ENCODE measurements at regions not wholly inside any gene's neighbourhood (a gene's known extent, or its start where the extent isn't known, plus 50 kb on each side); places are given as distances from the start of the nearest gene placed in this dataset.

DNA sequence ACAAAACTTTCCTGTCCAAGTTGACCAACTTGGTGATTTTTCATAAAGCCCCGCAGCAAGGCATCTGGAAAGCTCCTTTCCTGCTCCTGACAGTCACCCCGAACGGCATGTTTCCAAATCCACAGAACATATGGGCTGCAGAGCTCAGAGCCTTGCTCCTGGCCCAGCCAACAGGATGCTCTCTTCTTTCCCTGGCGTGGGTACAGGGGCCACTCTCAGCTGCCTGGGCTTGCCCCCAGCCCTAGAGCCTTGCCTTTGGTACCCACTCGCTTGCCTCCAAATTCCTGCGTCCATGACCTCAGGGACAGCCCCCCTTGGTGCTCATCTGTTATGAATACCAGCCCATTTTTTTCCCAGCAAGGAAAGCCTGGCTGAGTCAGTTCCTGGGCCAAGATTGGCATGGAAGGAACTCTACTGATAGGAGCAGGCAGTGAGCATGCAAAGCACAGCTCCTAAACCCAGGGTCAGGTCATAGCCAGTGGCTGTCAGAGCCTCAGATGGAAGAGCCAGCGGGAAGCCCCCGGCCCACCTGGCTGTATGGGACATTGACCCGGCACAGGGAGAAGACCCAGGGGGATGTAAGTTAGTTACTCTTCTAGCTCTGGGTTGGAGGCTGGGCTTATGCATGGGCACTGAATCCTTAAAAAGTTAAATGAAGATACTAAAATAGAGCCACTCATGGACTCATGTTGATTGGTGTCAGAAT lies 105.3 kb upstream of the RTL1 start:
- TF ChIP-seq, protein P1, sequence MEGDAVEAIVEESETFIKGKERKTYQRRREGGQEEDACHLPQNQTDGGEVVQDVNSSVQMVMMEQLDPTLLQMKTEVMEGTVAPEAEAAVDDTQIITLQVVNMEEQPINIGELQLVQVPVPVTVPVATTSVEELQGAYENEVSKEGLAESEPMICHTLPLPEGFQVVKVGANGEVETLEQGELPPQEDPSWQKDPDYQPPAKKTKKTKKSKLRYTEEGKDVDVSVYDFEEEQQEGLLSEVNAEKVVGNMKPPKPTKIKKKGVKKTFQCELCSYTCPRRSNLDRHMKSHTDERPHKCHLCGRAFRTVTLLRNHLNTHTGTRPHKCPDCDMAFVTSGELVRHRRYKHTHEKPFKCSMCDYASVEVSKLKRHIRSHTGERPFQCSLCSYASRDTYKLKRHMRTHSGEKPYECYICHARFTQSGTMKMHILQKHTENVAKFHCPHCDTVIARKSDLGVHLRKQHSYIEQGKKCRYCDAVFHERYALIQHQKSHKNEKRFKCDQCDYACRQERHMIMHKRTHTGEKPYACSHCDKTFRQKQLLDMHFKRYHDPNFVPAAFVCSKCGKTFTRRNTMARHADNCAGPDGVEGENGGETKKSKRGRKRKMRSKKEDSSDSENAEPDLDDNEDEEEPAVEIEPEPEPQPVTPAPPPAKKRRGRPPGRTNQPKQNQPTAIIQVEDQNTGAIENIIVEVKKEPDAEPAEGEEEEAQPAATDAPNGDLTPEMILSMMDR (IDR thresholded peaks at IDR 0.05) = no peak
- TF ChIP-seq POLR2AphosphoS5 (IDR thresholded peaks at IDR 0.05) = no peak
- no peak for TF ChIP-seq EP300 (IDR thresholded peaks at IDR 0.05)
- TF ChIP-seq POLR2A (IDR thresholded peaks at IDR 0.05) = no peak
